GM06990 (cell line): ENCODE measurements at regions not wholly inside any gene's neighbourhood (a gene's known extent, or its start where the extent isn't known, plus 50 kb on each side); places are given as distances from the start of the nearest gene placed in this dataset.

Experiments
- DNase-seq: peaks from one replicate; pipeline ENCODE4 v3.0.0-alpha.2; 2011; ENCODE audit not compliant: insufficient read length; ENCODE audit errors: extremely low read depth
- H3K27me3 ChIP-seq: replicated peaks from 2 replicates; pipeline ENCODE4 v1.6.0; 2011; ENCODE audit warnings: low read length; ENCODE audit not compliant: control insufficient read depth, insufficient read depth
- H3K36me3 ChIP-seq: 2 replicates; pipeline ENCODE4 v1.5.1; 2011; ENCODE audit warnings: low read length; ENCODE audit not compliant: control insufficient read depth, insufficient read depth
- H3K4me3 ChIP-seq: replicated peaks from 2 replicates; pipeline ENCODE4 v1.5.1; 2011; ENCODE audit warnings: low read depth, mild to moderate bottlenecking, control low read depth, low read length
- CTCF ChIP-seq: IDR thresholded peaks from 2 replicates; pipeline ENCODE4 v1.5.1; 2011; ENCODE audit warnings: low read length, control low read depth, mild to moderate bottlenecking, inconsistent platforms; ENCODE audit not compliant: insufficient read depth, poor library complexity, severe bottlenecking

- Histone ChIP-seq H3K27me3 (no peaks in the 10 kb centered on the region; the same call in 1 of the 2 replicates), H3K4me3 (no peak overlapping the region), H3K36me3 (no peaks in the 10 kb centered on the region)
- DNase-seq = no peak
- no peak for TF ChIP-seq CTCF
Observed at GRCh38 chr10:71001470-71001869, 113.1 kb upstream of the PCBD1 start.

GRCh38 chr10:71004176-71005075 lies 116.1 kb upstream of the PCBD1 start:
- TF ChIP-seq CTCF = no peak
- Histone ChIP-seq H3K36me3 (no peaks in the 10 kb centered on the region), H3K27me3 (no peaks in the 10 kb centered on the region; the same call in 1 of the 2 replicates), H3K4me3 (no peak overlapping the region)
- no peak for DNase-seq

- DNase-seq = no peak
- no peak for TF ChIP-seq CTCF
- Histone ChIP-seq H3K27me3 (no peaks in the 10 kb centered on the region; the same call in 1 of the 2 replicates), H3K4me3 (no peak overlapping the region), H3K36me3 (no peaks in the 10 kb centered on the region)
Observed at GRCh38 chr10:71005337-71006305, 117.3 kb upstream of the PCBD1 start.

- no peak for DNase-seq
- TF ChIP-seq CTCF = no peak
- no peaks in the 10 kb centered on the region for H3K36me3 ChIP-seq
- no peaks in the 10 kb centered on the region; the same call in 1 of the 2 replicates for H3K27me3 ChIP-seq
- H3K4me3 ChIP-seq = no peak overlapping the region
Observed at GRCh38 chr10:71006506-71006905, 118.1 kb upstream of the PCBD1 start.

- no peak for DNase-seq
- TF ChIP-seq CTCF = no peak
- Histone ChIP-seq H3K36me3 (no peaks in the 10 kb centered on the region), H3K27me3 (no peaks in the 10 kb centered on the region; the same call in 1 of the 2 replicates), H3K4me3 (no peak overlapping the region)
Observed at GRCh38 chr10:71007516-71007915, 119.2 kb upstream of the PCBD1 start.
